GM12875 (cell line): ENCODE measurements at regions not wholly inside any gene's neighbourhood (a gene's known extent, or its start where the extent isn't known, plus 50 kb on each side); places are given as distances from the start of the nearest gene placed in this dataset.
A peak's percentile ranks its signal among the peaks of the same experiment; 100 is the strongest.

Source experiments
- H3K4me3 ChIP-seq: one replicate; pipeline ENCODE4 v1.5.1; 2011; ENCODE audit warnings: low read depth, low read length, control low read depth
- TF ChIP-seq, protein P1 (sequence below): IDR thresholded peaks from 2 replicates; pipeline ENCODE4 v1.5.1; 2011; ENCODE audit warnings: low read depth, mild to moderate bottlenecking, control low read depth, inconsistent platforms, low read length, moderate library complexity, borderline replicate concordance; ENCODE audit not compliant: insufficient read depth

DNA sequence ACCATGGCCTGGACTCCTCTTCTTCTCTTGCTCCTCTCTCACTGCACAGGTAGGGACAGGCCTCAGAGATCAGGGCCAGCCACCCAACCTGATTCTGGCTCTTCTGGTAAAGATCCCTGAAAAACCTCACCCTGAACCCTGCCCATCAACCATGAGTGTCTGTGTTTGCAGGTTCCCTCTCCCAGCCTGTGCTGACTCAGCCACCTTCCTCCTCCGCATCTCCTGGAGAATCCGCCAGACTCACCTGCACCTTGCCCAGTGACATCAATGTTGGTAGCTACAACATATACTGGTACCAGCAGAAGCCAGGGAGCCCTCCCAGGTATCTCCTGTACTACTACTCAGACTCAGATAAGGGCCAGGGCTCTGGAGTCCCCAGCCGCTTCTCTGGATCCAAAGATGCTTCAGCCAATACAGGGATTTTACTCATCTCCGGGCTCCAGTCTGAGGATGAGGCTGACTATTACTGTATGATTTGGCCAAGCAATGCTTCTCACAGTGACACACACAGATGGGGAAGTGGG lies 80.9 kb downstream of the ZNF280B start:
- H3K4me3 ChIP-seq, result no peak overlapping the region

DNA sequence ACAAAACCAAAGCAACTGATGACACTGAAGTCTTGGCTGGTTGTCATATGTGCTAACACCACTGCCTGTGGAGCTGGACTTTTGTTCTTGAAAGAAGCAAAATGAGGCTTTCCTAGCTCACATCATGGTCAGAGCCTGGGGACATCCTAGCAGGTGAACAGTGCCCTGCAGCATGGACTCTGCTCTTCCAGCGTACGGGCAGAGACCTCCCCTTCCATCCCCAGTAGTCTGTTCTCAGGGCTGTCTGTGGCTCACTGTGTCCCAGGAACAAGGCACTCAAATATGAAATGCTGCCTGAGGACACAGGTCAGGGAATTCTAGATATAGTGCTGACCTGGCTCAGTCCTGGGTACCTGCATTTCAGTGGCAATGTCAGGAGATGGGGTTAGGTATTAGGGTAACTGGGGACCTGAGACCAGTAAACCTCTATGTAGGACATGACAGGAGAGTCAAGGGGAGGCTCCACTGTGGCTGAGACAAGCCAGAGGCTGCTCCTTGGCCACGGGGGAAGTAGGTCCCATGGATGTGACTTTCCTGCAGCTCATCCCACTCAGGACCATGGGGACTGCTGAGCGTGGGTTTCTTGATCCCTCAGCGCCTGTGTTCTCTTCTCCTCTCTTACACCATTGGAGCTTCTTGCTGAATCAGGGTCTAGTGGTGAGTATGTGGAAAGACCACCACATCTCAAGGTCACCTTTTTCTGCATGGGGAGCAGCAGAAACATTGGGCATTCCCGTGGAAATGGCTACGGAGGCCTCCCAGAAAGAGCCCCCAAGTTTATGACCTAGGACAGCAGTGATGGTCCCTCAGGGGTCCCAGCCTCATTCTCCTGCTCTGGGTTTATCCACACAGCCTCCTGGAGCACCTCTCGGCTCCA lies 80.1 kb downstream of the ZNF280B start:
- TF ChIP-seq, protein P1, sequence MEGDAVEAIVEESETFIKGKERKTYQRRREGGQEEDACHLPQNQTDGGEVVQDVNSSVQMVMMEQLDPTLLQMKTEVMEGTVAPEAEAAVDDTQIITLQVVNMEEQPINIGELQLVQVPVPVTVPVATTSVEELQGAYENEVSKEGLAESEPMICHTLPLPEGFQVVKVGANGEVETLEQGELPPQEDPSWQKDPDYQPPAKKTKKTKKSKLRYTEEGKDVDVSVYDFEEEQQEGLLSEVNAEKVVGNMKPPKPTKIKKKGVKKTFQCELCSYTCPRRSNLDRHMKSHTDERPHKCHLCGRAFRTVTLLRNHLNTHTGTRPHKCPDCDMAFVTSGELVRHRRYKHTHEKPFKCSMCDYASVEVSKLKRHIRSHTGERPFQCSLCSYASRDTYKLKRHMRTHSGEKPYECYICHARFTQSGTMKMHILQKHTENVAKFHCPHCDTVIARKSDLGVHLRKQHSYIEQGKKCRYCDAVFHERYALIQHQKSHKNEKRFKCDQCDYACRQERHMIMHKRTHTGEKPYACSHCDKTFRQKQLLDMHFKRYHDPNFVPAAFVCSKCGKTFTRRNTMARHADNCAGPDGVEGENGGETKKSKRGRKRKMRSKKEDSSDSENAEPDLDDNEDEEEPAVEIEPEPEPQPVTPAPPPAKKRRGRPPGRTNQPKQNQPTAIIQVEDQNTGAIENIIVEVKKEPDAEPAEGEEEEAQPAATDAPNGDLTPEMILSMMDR, result no peak
- no peak overlapping the region for H3K4me3 ChIP-seq

More for the DNA sequence above, 80.9 kb downstream of the ZNF280B start:
- TF ChIP-seq, protein P1, result no peak

DNA sequence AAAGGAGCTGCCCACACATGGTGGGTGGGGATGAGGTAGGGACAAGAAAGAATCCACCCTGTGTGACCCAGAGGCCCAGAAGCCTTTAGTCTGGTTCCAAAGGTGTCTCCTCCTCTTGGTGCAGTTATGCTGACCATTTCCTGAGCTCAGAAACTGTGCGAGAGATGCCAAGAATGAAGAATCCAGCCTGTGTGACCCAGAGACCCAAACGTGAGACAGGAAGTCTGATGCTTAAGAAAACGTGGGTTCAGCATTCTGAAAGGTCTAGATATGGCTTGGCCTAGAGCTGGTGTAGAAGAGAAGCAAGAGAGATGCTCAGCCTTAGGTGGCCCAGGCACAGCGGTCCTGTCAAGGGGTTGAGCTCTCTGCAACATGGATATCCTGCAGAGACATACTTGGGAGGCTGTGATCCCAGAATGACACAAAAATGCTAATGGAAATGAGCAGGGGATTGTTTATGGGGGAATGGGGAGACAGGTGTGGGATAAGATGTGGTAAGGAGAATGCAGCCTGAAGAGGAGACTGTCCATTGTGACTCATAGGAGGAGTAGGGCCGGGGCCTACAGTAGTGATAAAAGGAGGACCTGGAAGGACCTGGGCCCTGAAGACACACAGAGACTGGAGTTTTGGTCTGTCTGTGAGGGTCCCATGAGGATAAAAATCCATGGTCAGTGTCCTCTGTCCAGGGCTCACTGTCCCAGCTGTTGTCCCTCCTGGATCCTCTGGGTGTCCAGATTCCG lies 79.0 kb downstream of the ZNF280B start:
- TF ChIP-seq, protein P1, result no peak

DNA sequence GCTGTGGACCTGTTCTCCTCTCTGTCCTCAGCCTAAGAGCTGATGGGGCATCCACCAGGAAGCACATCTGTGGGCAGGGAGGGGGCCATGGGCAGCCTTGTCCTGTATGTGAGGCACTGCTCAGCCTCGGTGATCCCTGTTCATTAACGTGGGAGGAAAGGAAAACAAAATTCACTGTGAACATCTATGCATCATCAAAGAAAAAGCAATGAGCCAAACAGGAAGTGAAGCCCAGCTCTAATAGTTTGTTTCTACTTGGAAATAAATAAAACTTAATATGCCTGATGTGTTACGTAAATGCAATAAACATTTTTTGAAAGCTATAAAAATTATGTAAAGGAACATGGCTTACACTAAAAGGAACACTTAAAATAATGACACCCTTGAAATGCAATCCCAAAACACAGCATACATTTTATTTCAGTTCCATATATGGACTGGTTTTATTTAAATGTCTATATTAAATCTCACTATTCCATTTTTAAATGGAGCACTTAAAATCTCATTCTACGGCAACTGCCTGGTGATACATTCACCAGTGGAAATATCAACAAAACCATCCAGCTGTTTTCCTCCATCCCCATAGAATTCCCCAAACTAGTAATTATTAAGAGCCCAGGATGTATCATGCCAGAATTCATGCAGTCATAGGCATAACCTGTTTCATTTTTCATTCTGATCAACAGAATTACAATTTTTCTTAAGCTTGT lies 78.3 kb downstream of the ZNF280B start:
- TF ChIP-seq, protein P1, result no peak
- no peak overlapping the region for H3K4me3 ChIP-seq

More for the DNA sequence above, 79.0 kb downstream of the ZNF280B start:
- H3K4me3 ChIP-seq, result no peak overlapping the region

DNA sequence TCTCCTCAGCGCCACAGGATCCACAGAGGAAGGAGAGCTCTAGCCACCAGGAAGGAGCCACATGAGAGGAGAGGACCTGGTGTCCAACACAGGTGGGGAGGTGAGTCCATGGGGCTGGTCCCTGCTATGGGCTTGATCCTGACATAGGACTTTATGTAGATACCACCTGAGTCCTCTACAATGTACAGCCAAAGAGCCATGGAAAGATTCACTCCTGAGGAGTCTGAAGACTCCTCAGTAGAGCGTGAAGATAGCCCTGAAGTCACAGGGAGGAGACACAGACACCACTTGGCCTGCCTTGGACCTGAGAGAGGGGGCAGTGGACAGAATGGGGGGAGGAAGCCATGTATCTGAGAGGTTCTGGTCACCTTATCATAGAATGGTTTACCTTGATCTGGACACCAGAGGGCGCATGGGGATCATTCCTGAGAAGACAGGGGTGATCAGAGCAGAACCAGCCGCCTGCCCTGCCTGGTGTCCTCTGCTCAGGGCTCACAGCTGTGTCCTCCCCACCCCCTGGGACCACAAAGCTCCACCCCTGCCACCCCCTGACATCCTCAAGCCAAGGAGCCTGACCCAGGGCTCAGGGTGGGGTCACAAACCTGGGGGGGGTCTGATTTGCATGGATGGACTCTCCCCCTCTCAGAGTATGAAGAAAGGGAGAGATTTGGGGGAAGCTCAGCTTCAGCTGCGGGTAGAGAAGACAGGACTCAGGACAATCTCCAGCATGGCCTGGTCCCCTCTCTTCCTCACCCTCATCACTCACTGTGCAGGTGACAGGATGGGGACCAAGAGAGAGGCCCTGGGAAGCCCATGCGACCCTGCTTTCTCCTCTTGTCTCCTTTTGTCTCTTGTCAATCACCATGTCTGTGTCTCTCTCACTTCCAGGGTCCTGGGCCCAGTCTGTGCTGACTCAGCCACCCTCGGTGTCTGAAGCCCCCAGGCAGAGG lies 77.0 kb downstream of the ZNF280B start:
- TF ChIP-seq, protein P1, result peak; percentile 67; the same call in 1 of the 2 replicates
- H3K4me3 ChIP-seq, result no peak overlapping the region

DNA sequence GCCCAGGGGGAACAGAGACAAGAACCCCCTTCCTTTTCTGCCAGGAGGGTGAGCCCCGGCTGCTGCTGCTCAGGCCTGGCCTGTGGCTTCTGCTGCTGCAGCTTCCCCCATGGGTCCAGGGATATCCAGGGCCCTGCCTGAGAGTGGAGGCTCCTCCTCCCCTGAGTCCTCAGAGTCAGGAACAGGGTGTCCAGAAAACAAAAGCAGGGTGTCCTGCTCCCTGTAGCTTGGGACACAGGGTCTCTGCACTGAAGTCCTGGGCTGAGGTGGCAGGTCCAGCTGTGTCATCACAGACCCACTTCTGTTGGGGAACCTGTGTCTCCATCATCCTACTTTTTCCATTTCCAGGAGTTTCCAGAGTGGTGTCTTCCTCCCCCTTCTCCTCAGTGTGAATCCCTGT lies 76.1 kb downstream of the ZNF280B start:
- H3K4me3 ChIP-seq, result no peak overlapping the region
- TF ChIP-seq, protein P1, result no peak
